HCT116 (cell line): ENCODE measurements at regions not wholly inside any gene's neighbourhood (a gene's known extent, or its start where the extent isn't known, plus 50 kb on each side); places are given as distances from the start of the nearest gene placed in this dataset.
"Not testable (repeated sequence)": the region's sequence is repeated elsewhere in the genome, so short reads cannot be mapped to it uniquely, and the experiment has no call there.

Experiments
- ATAC-seq: fragments of 200-7000 bp; cut with Tn5 transposase; 2 replicates; pipeline ENCODE4 v1.9.1; 2020; ENCODE audit warnings: mild to moderate bottlenecking, moderate library complexity
- BruUV-seq: library from RNA; stranded (reverse); fragments of 400-500 nt; replicated peaks from 2 replicates; lab custom pipeline; 2021; lab: Mats Ljungman, UMichigan
- CTCF ChIA-PET: fragments of 300-600 bp; sonication (Branson Sonifier 250); formaldehyde crosslinking; loops from one replicate; lab custom pipeline; 2021; ENCODE audit warnings: antibody characterized with exemption; lab: Charles Lee
- POLR2A ChIA-PET: fragments of 300-600, 350-600 bp; sonication (Branson Sonifier 250); formaldehyde crosslinking; loops from one replicate; lab custom pipeline; 2021; ENCODE audit warnings: antibody characterized with exemption; lab: Charles Lee
- RAD21 ChIA-PET, 2 experiments: fragments of 300-600 bp; sonication (Branson Sonifier 250); formaldehyde crosslinking; loops; one replicate each; lab custom pipeline; 2023; ENCODE audit warnings: low total read pairs in 2 of 2; ENCODE audit not compliant: uncharacterized antibody in 2 of 2, unreplicated experiment in 2 of 2, low non-redundant PET in 1 of 2; lab: Charles Lee
- DNase-seq: peaks from one replicate; pipeline ENCODE4 v3.0.0-alpha.2; 2010; ENCODE audit warnings: low read depth, low spot score
- H2AFZ ChIP-seq: fragments of 200-600 bp; shearing (Covaris generic), sonication (generic); 2 replicates; pipeline ENCODE4 v1.6.1; 2017; ENCODE audit warnings: low read depth, mixed run types, mixed read lengths, antibody characterized with exemption, low read length; ENCODE audit not compliant: poor library complexity, severe bottlenecking
- H3K27ac ChIP-seq: 2 replicates; pipeline ENCODE4 v1.5.1; 2012; ENCODE audit warnings: low read depth, low read length
- H3K27me3 ChIP-seq: fragments of 200-600 bp; sonication (generic); 2 replicates; pipeline ENCODE4 v1.6.1; 2016; ENCODE audit warnings: mixed run types, low read length, mixed read lengths; ENCODE audit not compliant: insufficient read depth
- H3K36me3 ChIP-seq, 2 experiments: fragments of 200-500 bp in 1 of 2; fragments of 200-600 bp in 1 of 2; sonication (Bioruptor generic) in 1 of 2; sonication (generic) in 1 of 2; 2 replicates each; pipeline versions ENCODE4 v1.5.1 to v1.6.1; 2014 to 2016; ENCODE audit warnings: low read length in 2 of 2, inconsistent platforms in 1 of 2, mixed read lengths in 1 of 2, mixed run types in 1 of 2; ENCODE audit not compliant: insufficient read depth in 2 of 2, control insufficient read depth in 1 of 2
- H3K4me1 ChIP-seq, 2 experiments: fragments of 200-600 bp in 1 of 2; sonication (generic) in 1 of 2; 2 replicates each; pipeline versions ENCODE4 v1.5.1 to v1.6.1; 2012 to 2017; ENCODE audit warnings: low read length in 2 of 2, inconsistent platforms in 1 of 2, mild to moderate bottlenecking in 1 of 2, mixed read lengths in 1 of 2, mixed run types in 1 of 2, moderate library complexity in 1 of 2; ENCODE audit not compliant: insufficient read depth in 2 of 2, control insufficient read depth in 1 of 2
- H3K4me2 ChIP-seq: fragments of 200-600 bp; sonication (generic); 2 replicates; pipeline ENCODE4 v1.6.1; 2017; ENCODE audit warnings: mixed run types, low read length, mixed read lengths
- H3K4me3 ChIP-seq, 2 experiments: fragments of 200-600 bp in 1 of 2; sonication (generic) in 1 of 2; replicated peaks in 1 of 2; 2 replicates each; pipeline ENCODE4 v1.5.1; 2011 to 2016; ENCODE audit warnings: low read length in 2 of 2, control low read depth in 1 of 2, low read depth in 1 of 2, mild to moderate bottlenecking in 1 of 2, mixed read lengths in 1 of 2, mixed run types in 1 of 2
- H3K79me2 ChIP-seq: fragments of 200-600 bp; sonication (generic); 2 replicates; pipeline ENCODE4 v1.6.1; 2017; ENCODE audit warnings: mild to moderate bottlenecking, mixed run types, low read length, moderate library complexity, mixed read lengths; ENCODE audit not compliant: insufficient read depth
- H3K9ac ChIP-seq: fragments of 200-600 bp; sonication (generic); 2 replicates; pipeline ENCODE4 v1.6.1; 2016; ENCODE audit warnings: low read length, mixed read lengths
- H3K9me2 ChIP-seq: fragments of 200-600 bp; sonication (generic), shearing (Covaris generic); 2 replicates; pipeline ENCODE4 v1.6.1; 2017; ENCODE audit warnings: mixed run types, mild to moderate bottlenecking, moderate library complexity; ENCODE audit not compliant: insufficient read depth
- H3K9me3 ChIP-seq, 2 experiments: fragments of 200-500 bp in 1 of 2; fragments of 200-600 bp in 1 of 2; sonication (Bioruptor generic) in 1 of 2; sonication (generic) in 1 of 2; 2 replicates each; pipeline ENCODE4 v1.6.1; 2014 to 2017; ENCODE audit warnings: low read length in 2 of 2, mixed read lengths in 2 of 2, inconsistent platforms in 1 of 2, low read depth in 1 of 2, mild to moderate bottlenecking in 1 of 2, mixed run types in 1 of 2, moderate library complexity in 1 of 2; ENCODE audit not compliant: control insufficient read depth in 1 of 2, insufficient read depth in 1 of 2
- H4K20me1 ChIP-seq: fragments of 200-600 bp; sonication (generic), shearing (Covaris generic); 2 replicates; pipeline ENCODE4 v1.6.1; 2017; ENCODE audit warnings: mixed run types, mild to moderate bottlenecking, moderate library complexity; ENCODE audit not compliant: insufficient read depth
- CBX3 ChIP-seq: IDR thresholded peaks from 2 replicates; pipeline ENCODE4 v1.6.1; 2012; ENCODE audit warnings: low read depth
- POLR2AphosphoS5 ChIP-seq: IDR thresholded peaks from 2 replicates; pipeline ENCODE4 v1.6.1; 2011; ENCODE audit warnings: mild to moderate bottlenecking, low read depth, low read length, moderate library complexity
- RAD21 ChIP-seq: IDR thresholded peaks from 2 replicates; pipeline ENCODE4 v1.6.1; 2012; ENCODE audit warnings: low read depth, mild to moderate bottlenecking
- intact Hi-C: fragments of 100-400 bp; cut with micrococcal nuclease; formaldehyde crosslinking; loops from 2 replicates; pipeline ENCODE4 v1.10.0; 2022
- TF ChIP-seq, protein P1 (sequence below): IDR thresholded peaks from 2 replicates; pipeline ENCODE4 v1.6.1; 2012
- TF ChIP-seq, protein P2 (sequence below): IDR thresholded peaks from 2 replicates; pipeline ENCODE4 v1.6.1; 2012

DNA sequence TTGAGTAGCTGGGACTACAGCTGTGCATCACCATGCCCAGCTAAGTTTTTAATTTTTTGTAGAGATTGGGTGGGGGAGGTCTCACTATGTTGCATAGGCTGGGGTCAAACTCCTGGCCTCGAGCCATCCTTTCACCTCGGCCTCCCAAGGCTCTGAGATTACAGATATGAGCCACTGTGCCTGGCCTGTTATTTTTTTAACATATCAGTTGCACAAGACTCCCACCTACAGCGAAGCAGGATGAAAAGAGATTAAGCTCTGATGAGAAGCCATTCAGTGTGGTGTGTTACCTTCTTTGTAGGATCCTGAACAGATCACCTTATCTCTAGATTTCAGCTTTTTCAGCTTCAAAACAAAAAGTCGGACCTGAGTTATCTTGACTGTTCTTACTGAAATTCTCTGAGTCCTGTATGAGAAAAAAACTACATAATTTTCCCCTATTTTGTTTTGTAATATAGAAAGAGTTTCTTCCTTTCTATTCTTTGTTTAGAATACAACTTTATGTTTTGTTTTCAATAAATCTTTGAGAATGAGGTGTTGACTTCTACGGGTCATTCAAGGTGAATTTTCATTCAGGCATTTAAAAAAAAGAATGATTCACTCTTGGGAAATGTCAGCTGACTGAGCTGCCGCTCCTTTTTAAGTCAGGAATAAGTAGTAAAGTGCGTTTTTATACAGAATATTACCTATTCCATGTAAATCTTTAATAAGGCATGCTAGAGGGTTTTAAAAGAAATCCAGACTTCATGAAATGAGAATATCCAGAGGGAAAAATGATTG, 134.6 kb downstream of the ARSF start:
- TF ChIP-seq POLR2AphosphoS5 = no peak
- TF ChIP-seq CBX3 = no peak
- no peak for TF ChIP-seq RAD21
- TF ChIP-seq, protein P1, sequence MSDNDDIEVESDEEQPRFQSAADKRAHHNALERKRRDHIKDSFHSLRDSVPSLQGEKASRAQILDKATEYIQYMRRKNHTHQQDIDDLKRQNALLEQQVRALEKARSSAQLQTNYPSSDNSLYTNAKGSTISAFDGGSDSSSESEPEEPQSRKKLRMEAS = no peak
- TF ChIP-seq, protein P2, sequence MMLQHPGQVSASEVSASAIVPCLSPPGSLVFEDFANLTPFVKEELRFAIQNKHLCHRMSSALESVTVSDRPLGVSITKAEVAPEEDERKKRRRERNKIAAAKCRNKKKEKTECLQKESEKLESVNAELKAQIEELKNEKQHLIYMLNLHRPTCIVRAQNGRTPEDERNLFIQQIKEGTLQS = no peak
- TF ChIP-seq, all 23 proteins: peak for 0
- ATAC-seq = no peak
- no TSS peak for BruUV-seq
- CTCF ChIA-PET = no interaction called here
- RAD21 ChIA-PET = no interaction called here
- Histone ChIP-seq H3K9me3 (no peaks in the 10 kb centered on the region), H3K9ac (no peak overlapping the region), H4K20me1 (no peaks in the 10 kb centered on the region), H3K36me3 (no peaks in the 10 kb centered on the region), H3K4me1 (no peaks in the 10 kb centered on the region), H3K9me2 (no peaks in the 10 kb centered on the region), H3K79me2 (no peaks in the 10 kb centered on the region), H3K27me3 (peaks cover 8% of the 10 kb centered on the region; the same call in 1 of the 2 replicates), H3K27ac (no peak overlapping the region), H3K4me2 (no peak overlapping the region), H2AFZ (no peak overlapping the region), H3K4me3 (no peak overlapping the region)
- intact Hi-C loops = no loop called here
- POLR2A ChIA-PET = no interaction called here
- DNase-seq = no peak

DNA sequence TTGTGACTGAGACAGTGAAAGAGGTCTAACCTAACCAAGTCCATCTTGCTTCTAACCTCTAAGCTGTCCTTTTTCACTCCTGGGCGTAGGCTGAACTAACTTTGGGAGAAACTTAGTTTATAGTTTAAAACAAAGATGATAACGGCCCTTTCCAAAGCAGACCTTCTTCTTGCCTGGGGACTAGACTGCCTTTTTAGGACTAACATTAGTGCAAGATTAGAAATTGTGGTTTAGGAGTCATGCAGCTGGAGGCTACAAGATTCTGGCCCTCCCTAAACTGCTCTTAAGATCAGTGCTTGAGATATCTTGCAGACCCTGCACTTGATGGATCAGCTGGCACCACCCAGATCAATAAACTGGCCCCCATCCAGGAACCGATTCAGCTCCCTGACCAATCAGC, 130.9 kb downstream of the ARSF start:
- H3K27ac ChIP-seq, H3K4me1 ChIP-seq, DNase-seq, H3K4me3 ChIP-seq, BruUV-seq, RAD21 ChIA-PET, H3K9ac ChIP-seq, H3K36me3 ChIP-seq, ATAC-seq, H3K9me3 ChIP-seq, H3K27me3 ChIP-seq, H2AFZ ChIP-seq, H3K79me2 ChIP-seq, H4K20me1 ChIP-seq, H3K9me2 ChIP-seq, CTCF ChIA-PET, H3K4me2 ChIP-seq, intact Hi-C loops, POLR2A ChIA-PET: not testable (repeated sequence)
